Smooth muscle cell (in vitro differentiated cells): ENCODE measurements at regions not wholly inside any gene's neighbourhood (a gene's known extent, or its start where the extent isn't known, plus 50 kb on each side); places are given as distances from the start of the nearest gene placed in this dataset.

Experiments
- DNase-seq: peaks from one replicate; lab custom pipeline; 2025; ENCODE audit not compliant: unreplicated experiment; lab: John Stamatoyannopoulos, UW
- H2AFZ ChIP-seq: fragments of 200-600 bp; sonication (generic); 2 replicates; pipeline ENCODE4 v1.6.0; 2016; ENCODE audit warnings: antibody characterized with exemption, low read depth, mild to moderate bottlenecking
- H3F3A ChIP-seq: fragments of 200-600 bp; sonication (generic); 2 replicates; pipeline ENCODE4 v1.6.0; 2017; ENCODE audit warnings: antibody characterized with exemption, low read depth
- H3K27ac ChIP-seq: fragments of 200-600 bp; sonication (generic); 2 replicates; pipeline ENCODE4 v1.5.1; 2016; ENCODE audit warnings: low read depth, mild to moderate bottlenecking
- H3K27me3 ChIP-seq: fragments of 200-600 bp; sonication (generic); 2 replicates; pipeline ENCODE4 v1.6.1; 2016; ENCODE audit warnings: low read depth, mild to moderate bottlenecking
- H3K36me3 ChIP-seq: fragments of 200-600 bp; sonication (generic); 2 replicates; pipeline ENCODE4 v1.5.1; 2016; ENCODE audit warnings: low read depth
- H3K4me1 ChIP-seq: fragments of 200-600 bp; sonication (generic); 2 replicates; pipeline ENCODE4 v1.5.1; 2016; ENCODE audit warnings: low read depth
- H3K4me2 ChIP-seq: fragments of 200-600 bp; sonication (generic); 2 replicates; pipeline ENCODE4 v1.6.0; 2016; ENCODE audit warnings: mild to moderate bottlenecking
- H3K4me3 ChIP-seq: fragments of 200-600 bp; sonication (generic); 2 replicates; pipeline ENCODE4 v1.5.1; 2016; ENCODE audit warnings: mild to moderate bottlenecking
- H3K79me2 ChIP-seq: fragments of 200-600 bp; sonication (generic); 2 replicates; pipeline ENCODE4 v1.6.0; 2016; ENCODE audit warnings: low read depth, mild to moderate bottlenecking
- H3K9ac ChIP-seq: fragments of 200-600 bp; sonication (generic); 2 replicates; pipeline ENCODE4 v1.6.0; 2016; ENCODE audit warnings: low read depth
- H3K9me3 ChIP-seq: fragments of 200-600 bp; sonication (generic); replicated peaks from 2 replicates; pipeline ENCODE4 v1.5.1; 2016; ENCODE audit warnings: low read depth
- H4K20me1 ChIP-seq: fragments of 200-600 bp; sonication (generic); 2 replicates; pipeline ENCODE4 v1.6.0; 2016; ENCODE audit warnings: low read depth
- CTCF ChIP-seq: fragments of 200-600 bp; sonication (generic); IDR thresholded peaks from 2 replicates; pipeline ENCODE4 v1.5.1; 2017; ENCODE audit warnings: borderline replicate concordance, mild to moderate bottlenecking, antibody characterized with exemption; ENCODE audit not compliant: insufficient read depth, poor library complexity, severe bottlenecking
- WGBS: methylation state at CpG from one replicate; pipeline ENCODE4 v1.1.7; 2016; ENCODE audit warnings: low lambda C conversion rate; 5-methylcytosine and 5-hydroxymethylcytosine counted together

- TF ChIP-seq CTCF = no peak
- no peaks in the 10 kb centered on the region for H4K20me1 ChIP-seq
- no peak overlapping the region for H2AFZ ChIP-seq
- H3K27ac ChIP-seq = no peak overlapping the region
- no peaks in the 10 kb centered on the region for H3F3A ChIP-seq
- H3K9me3 ChIP-seq = no peaks in the 10 kb centered on the region
- no peak overlapping the region for H3K9ac ChIP-seq
- H3K4me2 ChIP-seq = no peak overlapping the region
- 42% methylated on average over 4 of the region's 4 CpGs for WGBS
- DNase-seq = no peak
- no peaks in the 10 kb centered on the region for H3K79me2 ChIP-seq
- no peaks in the 10 kb centered on the region for H3K4me1 ChIP-seq
- H3K27me3 ChIP-seq = no peaks in the 10 kb centered on the region
- no peaks in the 10 kb centered on the region for H3K36me3 ChIP-seq
- H3K4me3 ChIP-seq = no peak overlapping the region
Measured at GRCh38 chr10:57162231-57162630, 801.2 kb upstream of the ZWINT start.

- H3K4me2 ChIP-seq = no peak overlapping the region
- no peaks in the 10 kb centered on the region for H3F3A ChIP-seq
- no peak for DNase-seq
- no peak for TF ChIP-seq CTCF
- no peaks in the 10 kb centered on the region for H3K4me1 ChIP-seq
- H3K4me3 ChIP-seq = no peak overlapping the region
- H3K36me3 ChIP-seq = no peaks in the 10 kb centered on the region
- H2AFZ ChIP-seq = no peak overlapping the region
- H3K27me3 ChIP-seq = no peaks in the 10 kb centered on the region
- no peaks in the 10 kb centered on the region for H3K9me3 ChIP-seq
- H3K79me2 ChIP-seq = no peaks in the 10 kb centered on the region
- no peaks in the 10 kb centered on the region for H4K20me1 ChIP-seq
- H3K9ac ChIP-seq = no peak overlapping the region
- no peak overlapping the region for H3K27ac ChIP-seq
- 89% methylated on average over 1 of the region's 1 CpG for WGBS
Measured at GRCh38 chr10:57161157-57161556, 800.1 kb upstream of the ZWINT start.

- H3K9me3 ChIP-seq = no peaks in the 10 kb centered on the region
- H3K27ac ChIP-seq = no peak overlapping the region
- H3K4me2 ChIP-seq = no peak overlapping the region
- DNase-seq = no peak
- H3K27me3 ChIP-seq = no peaks in the 10 kb centered on the region
- H3K79me2 ChIP-seq = no peaks in the 10 kb centered on the region
- H3K4me1 ChIP-seq = no peaks in the 10 kb centered on the region
- no peak for TF ChIP-seq CTCF
- no peak overlapping the region for H3K4me3 ChIP-seq
- H2AFZ ChIP-seq = no peak overlapping the region
- no peaks in the 10 kb centered on the region for H4K20me1 ChIP-seq
- H3F3A ChIP-seq = no peaks in the 10 kb centered on the region
- H3K9ac ChIP-seq = no peak overlapping the region
- H3K36me3 ChIP-seq = no peaks in the 10 kb centered on the region
Measured at GRCh38 chr10:57145548-57145947, 784.5 kb upstream of the ZWINT start.

- Histone ChIP-seq H2AFZ (peak overlapping the region; percentile 39), H3K9ac (no peak overlapping the region), H3K9me3 (no peaks in the 10 kb centered on the region), H3K27me3 (no peaks in the 10 kb centered on the region), H3K27ac (no peak overlapping the region), H3K79me2 (no peaks in the 10 kb centered on the region), H3K4me3 (no peak overlapping the region), H3K36me3 (no peaks in the 10 kb centered on the region), H3K4me1 (no peaks in the 10 kb centered on the region), H3K4me2 (no peak overlapping the region), H3F3A (no peaks in the 10 kb centered on the region), H4K20me1 (no peaks in the 10 kb centered on the region)
- TF ChIP-seq CTCF = no peak
- no peak for DNase-seq
- WGBS = 24% methylated on average over 7 of the region's 7 CpGs
Measured at GRCh38 chr10:57142925-57143576, 782.0 kb upstream of the ZWINT start.
